Stomach (tissue), 4 donors: ENCODE measurements at regions not wholly inside any gene's neighbourhood (a gene's known extent, or its start where the extent isn't known, plus 50 kb on each side); places are given as distances from the start of the nearest gene placed in this dataset.

ENCODE experiments used
- EP300 ChIP-seq: sonication (generic); formaldehyde crosslinking; IDR thresholded peaks from one replicate; pipeline ENCODE4 v1.6.1; 2017; ENCODE audit warnings: antibody characterized with exemption
- POLR2A ChIP-seq, 4 donors: fragments of 450-650 bp; IDR thresholded peaks; one replicate each; pipeline ENCODE4 v1.6.1; 2016; ENCODE audit warnings: antibody characterized with exemption in 4 of 4, control low read depth in 2 of 4, mild to moderate bottlenecking in 1 of 4, moderate library complexity in 1 of 4
- POLR2AphosphoS5 ChIP-seq, 3 donors: sonication (generic); formaldehyde crosslinking; IDR thresholded peaks; one replicate each; pipeline ENCODE4 v1.6.1; 2016; ENCODE audit warnings: antibody characterized with exemption in 3 of 3
- TF ChIP-seq, protein P1 (sequence below), 7 experiments: fragments of 450-650 bp in 4 of 7; fragments of 200-600 bp in 3 of 7; sonication (generic) in 3 of 7; IDR thresholded peaks; one replicate each; pipeline ENCODE4 v1.5.1; 2016 to 2019; ENCODE audit warnings: antibody characterized with exemption in 7 of 7, control low read depth in 2 of 7, mild to moderate bottlenecking in 1 of 7

DNA sequence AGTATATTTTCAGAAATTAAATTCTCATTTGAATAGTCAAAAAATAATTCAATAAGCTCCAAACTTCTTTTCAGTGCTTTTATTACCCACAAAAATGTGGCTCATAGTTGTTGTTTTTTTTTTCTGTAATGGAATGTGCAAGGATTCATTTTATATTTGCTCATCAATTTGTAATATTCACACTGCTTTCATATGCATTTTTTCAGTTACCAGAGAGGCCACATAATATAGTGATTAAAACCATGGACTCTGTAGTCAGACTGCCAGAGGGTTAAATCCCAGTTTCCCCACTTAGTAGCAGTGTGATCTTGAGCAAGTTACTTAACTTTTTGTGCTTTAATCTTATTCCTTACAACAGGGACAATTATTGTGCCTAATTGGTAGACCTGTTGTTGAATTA is 64.5 kb downstream of the FAM9B start:
- TF ChIP-seq, protein P1, sequence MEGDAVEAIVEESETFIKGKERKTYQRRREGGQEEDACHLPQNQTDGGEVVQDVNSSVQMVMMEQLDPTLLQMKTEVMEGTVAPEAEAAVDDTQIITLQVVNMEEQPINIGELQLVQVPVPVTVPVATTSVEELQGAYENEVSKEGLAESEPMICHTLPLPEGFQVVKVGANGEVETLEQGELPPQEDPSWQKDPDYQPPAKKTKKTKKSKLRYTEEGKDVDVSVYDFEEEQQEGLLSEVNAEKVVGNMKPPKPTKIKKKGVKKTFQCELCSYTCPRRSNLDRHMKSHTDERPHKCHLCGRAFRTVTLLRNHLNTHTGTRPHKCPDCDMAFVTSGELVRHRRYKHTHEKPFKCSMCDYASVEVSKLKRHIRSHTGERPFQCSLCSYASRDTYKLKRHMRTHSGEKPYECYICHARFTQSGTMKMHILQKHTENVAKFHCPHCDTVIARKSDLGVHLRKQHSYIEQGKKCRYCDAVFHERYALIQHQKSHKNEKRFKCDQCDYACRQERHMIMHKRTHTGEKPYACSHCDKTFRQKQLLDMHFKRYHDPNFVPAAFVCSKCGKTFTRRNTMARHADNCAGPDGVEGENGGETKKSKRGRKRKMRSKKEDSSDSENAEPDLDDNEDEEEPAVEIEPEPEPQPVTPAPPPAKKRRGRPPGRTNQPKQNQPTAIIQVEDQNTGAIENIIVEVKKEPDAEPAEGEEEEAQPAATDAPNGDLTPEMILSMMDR (IDR thresholded peaks at IDR 0.05): no peak
- TF ChIP-seq POLR2A (IDR thresholded peaks at IDR 0.05) (no peak), POLR2AphosphoS5 (IDR thresholded peaks at IDR 0.05) (no peak), EP300 (no peak)
